ENCODE measurements at regions not wholly inside any gene's neighbourhood (a gene's known extent, or its start where the extent isn't known, plus 50 kb on each side); places are given as distances from the start of the nearest gene placed in this dataset.

DNA sequence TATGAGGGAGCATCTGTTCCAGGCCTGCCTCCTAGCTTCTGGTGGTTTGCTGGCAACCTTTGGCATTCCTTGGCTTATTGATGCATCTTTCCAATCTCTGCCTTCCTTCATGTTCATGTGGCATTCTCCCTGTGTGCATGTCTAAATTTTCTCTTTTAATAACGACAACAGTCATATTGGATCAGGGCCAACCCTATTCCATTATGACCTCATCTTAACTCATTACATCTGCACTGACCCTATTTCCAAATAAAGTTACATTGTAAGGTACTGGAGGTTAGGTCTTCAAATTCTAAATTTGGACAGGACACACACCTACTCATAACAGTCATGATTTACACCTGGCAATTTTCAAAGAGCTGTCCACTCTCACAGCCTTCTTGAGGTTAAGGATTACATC, 117.2 kb upstream of the FGGY start:
- TF ChIP-seq, protein P1, sequence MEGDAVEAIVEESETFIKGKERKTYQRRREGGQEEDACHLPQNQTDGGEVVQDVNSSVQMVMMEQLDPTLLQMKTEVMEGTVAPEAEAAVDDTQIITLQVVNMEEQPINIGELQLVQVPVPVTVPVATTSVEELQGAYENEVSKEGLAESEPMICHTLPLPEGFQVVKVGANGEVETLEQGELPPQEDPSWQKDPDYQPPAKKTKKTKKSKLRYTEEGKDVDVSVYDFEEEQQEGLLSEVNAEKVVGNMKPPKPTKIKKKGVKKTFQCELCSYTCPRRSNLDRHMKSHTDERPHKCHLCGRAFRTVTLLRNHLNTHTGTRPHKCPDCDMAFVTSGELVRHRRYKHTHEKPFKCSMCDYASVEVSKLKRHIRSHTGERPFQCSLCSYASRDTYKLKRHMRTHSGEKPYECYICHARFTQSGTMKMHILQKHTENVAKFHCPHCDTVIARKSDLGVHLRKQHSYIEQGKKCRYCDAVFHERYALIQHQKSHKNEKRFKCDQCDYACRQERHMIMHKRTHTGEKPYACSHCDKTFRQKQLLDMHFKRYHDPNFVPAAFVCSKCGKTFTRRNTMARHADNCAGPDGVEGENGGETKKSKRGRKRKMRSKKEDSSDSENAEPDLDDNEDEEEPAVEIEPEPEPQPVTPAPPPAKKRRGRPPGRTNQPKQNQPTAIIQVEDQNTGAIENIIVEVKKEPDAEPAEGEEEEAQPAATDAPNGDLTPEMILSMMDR (IDR thresholded peaks at IDR 0.05) = no peak
- no peak for TF ChIP-seq POLR2A (IDR thresholded peaks at IDR 0.05)
